GM12891 (cell line): ENCODE measurements at regions not wholly inside any gene's neighbourhood (a gene's known extent, or its start where the extent isn't known, plus 50 kb on each side); places are given as distances from the start of the nearest gene placed in this dataset.

Experiments
- POLR2AphosphoS5 ChIP-seq: IDR thresholded peaks from 2 replicates; pipeline ENCODE4 v1.6.1; 2011; ENCODE audit warnings: low read depth, low read length, control low read depth
- SPI1 ChIP-seq: IDR thresholded peaks from 2 replicates; pipeline ENCODE4 v1.6.1; 2011; ENCODE audit warnings: low read depth, low read length, control low read depth
- TAF1 ChIP-seq: IDR thresholded peaks from 2 replicates; pipeline ENCODE4 v1.6.1; 2011; ENCODE audit warnings: low read depth, low read length, control low read depth

DNA sequence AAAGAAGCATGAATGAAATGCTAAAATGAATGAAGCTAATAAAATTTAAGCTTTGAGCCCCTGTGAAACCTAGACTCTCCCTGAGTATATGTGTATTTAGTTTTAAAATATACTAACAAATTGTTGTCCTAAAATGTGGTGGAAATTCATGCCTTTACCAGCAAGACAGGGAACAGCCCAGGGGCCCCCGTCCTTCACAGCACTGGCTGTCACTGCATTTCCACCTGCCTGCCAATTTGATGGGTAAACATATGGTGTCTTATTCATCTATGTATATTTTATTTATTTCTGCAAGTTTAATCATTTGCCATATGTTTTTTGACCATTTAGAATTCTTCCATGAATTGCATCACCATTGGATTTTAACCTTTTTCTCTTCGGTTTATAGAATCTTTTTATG is 463.7 kb upstream of the NBEA start:
- TF ChIP-seq POLR2AphosphoS5 (no peak), SPI1 (no peak), TAF1 (no peak)
